HepG2 (cell line): ENCODE measurements at regions not wholly inside any gene's neighbourhood (a gene's known extent, or its start where the extent isn't known, plus 50 kb on each side); places are given as distances from the start of the nearest gene placed in this dataset.

Source experiments
- ATAC-seq: fragments of 200-7000 bp; cut with Tn5 transposase; 3 replicates; pipeline ENCODE4 v1.9.1; 2020; ENCODE audit warnings: mild to moderate bottlenecking, moderate library complexity
- BruUV-seq: library from RNA; stranded (reverse); fragments of 400-500 nt; replicated peaks from 2 replicates; lab custom pipeline; 2021; lab: Mats Ljungman, UMichigan
- CTCF ChIA-PET: fragments of 300-600 bp; formaldehyde crosslinking; extraction: SDS; loops from one replicate; lab custom pipeline; 2021; ENCODE audit warnings: low total read pairs, inconsistent platforms, low intra/inter-chr PET ratio; lab: Yijun Ruan, JAX
- POLR2A ChIA-PET: fragments of 350-600 bp; sonication (Branson Sonifier 250); formaldehyde crosslinking; loops from one replicate; lab custom pipeline; 2020; ENCODE audit warnings: antibody characterized with exemption, inconsistent platforms; lab: Yijun Ruan, JAX
- DNase-seq: peaks from one replicate; pipeline ENCODE4 v3.0.0-alpha.2; 2015; ENCODE audit warnings: low spot score
- FAIRE-seq: peaks from 3 replicates; lab custom pipeline; 2011; peaks lifted over from hg19 to GRCh38; lab: Jason Lieb, UNC
- H2AFZ ChIP-seq: one replicate; pipeline ENCODE4 v1.6.1; 2011; ENCODE audit warnings: low read length, inconsistent platforms
- H3K27ac ChIP-seq: fragments of 300-600 bp; 3 replicates; pipeline ENCODE4 v1.8.0; 2011; ENCODE audit warnings: mixed run types, mild to moderate bottlenecking, mixed read lengths, low read length, inconsistent platforms; ENCODE audit not compliant: insufficient read depth; ENCODE audit errors: extremely low read length
- H3K27me3 ChIP-seq, 2 experiments: fragments of 200-600 bp in 1 of 2; 2 replicates in 1 of 2; 3 replicates in 1 of 2; pipeline versions ENCODE4 v1.6.0 to v1.8.0; 2011; ENCODE audit warnings: low read length in 2 of 2, mild to moderate bottlenecking in 2 of 2, moderate library complexity in 2 of 2, inconsistent platforms in 1 of 2; ENCODE audit not compliant: insufficient read depth in 2 of 2, control insufficient read depth in 1 of 2
- H3K36me3 ChIP-seq, 2 experiments: fragments of 200-600 bp in 1 of 2; replicated peaks in 1 of 2; 2 replicates in 1 of 2; 3 replicates in 1 of 2; pipeline versions ENCODE4 v1.5.1 to v1.8.0; 2011; ENCODE audit warnings: low read length in 2 of 2, inconsistent platforms in 1 of 2; ENCODE audit not compliant: insufficient read depth in 2 of 2, control insufficient read depth in 1 of 2
- H3K4me1 ChIP-seq: 2 replicates; pipeline ENCODE4 v1.5.1; 2012; ENCODE audit warnings: low read length, inconsistent platforms; ENCODE audit not compliant: insufficient read depth
- H3K4me2 ChIP-seq: 2 replicates; pipeline ENCODE4 v1.6.0; 2011; ENCODE audit warnings: low read depth, low read length, inconsistent platforms
- H3K4me3 ChIP-seq, 3 experiments: fragments of 200-600 bp in 1 of 3; sonication (generic), shearing (Covaris generic) in 1 of 3; replicated peaks in 1 of 3; 2 replicates each; pipeline ENCODE4 v1.5.1; 2011 to 2016; ENCODE audit warnings: low read length in 3 of 3, inconsistent platforms in 2 of 3, low read depth in 2 of 3, mild to moderate bottlenecking in 2 of 3, control low read depth in 1 of 3, mixed read lengths in 1 of 3; ENCODE audit not compliant: insufficient read depth in 1 of 3
- H3K79me2 ChIP-seq: one replicate; pipeline ENCODE4 v1.6.1; 2011; ENCODE audit warnings: low read length, inconsistent platforms; ENCODE audit not compliant: insufficient read depth
- H3K9ac ChIP-seq: 2 replicates; pipeline ENCODE4 v1.6.0; 2011; ENCODE audit warnings: mild to moderate bottlenecking, low read depth, low read length, inconsistent platforms; ENCODE audit not compliant: insufficient read depth
- H3K9me3 ChIP-seq: 2 replicates; pipeline ENCODE4 v1.5.1; 2012; ENCODE audit warnings: mild to moderate bottlenecking, low read length
- H4K20me1 ChIP-seq: 2 replicates; pipeline ENCODE4 v1.6.0; 2011; ENCODE audit warnings: inconsistent platforms, mild to moderate bottlenecking, low read length, moderate library complexity; ENCODE audit not compliant: insufficient read depth
- FOXK1 ChIP-seq: sonication (generic); formaldehyde crosslinking; IDR thresholded peaks from 2 replicates; pipeline ENCODE4 v1.4.0; 2020; ENCODE audit warnings: low read depth, missing genetic modification reagents, borderline replicate concordance
- MIXL1 ChIP-seq: IDR thresholded peaks from 2 replicates; pipeline ENCODE4 v1.6.1; 2016
- PHF8 ChIP-seq: sonication (generic); formaldehyde crosslinking; IDR thresholded peaks from 2 replicates; pipeline ENCODE4 v1.5.0; 2020; ENCODE audit warnings: missing genetic modification reagents
- PITX1 ChIP-seq: sonication (generic); formaldehyde crosslinking; IDR thresholded peaks from 2 replicates; pipeline ENCODE4 v1.5.1; 2020; ENCODE audit warnings: mild to moderate bottlenecking, missing genetic modification reagents
- RBFOX2 ChIP-seq: fragments of 200-400 bp; formaldehyde crosslinking; IDR thresholded peaks from 2 replicates; pipeline ENCODE4 v1.6.1; 2017; ENCODE audit warnings: low read depth, mild to moderate bottlenecking, low read length
- ZFP36L2 ChIP-seq: sonication (generic); formaldehyde crosslinking; IDR thresholded peaks from 2 replicates; pipeline ENCODE4 v1.4.0; 2020; ENCODE audit warnings: missing genetic modification reagents
- ZMYM2 ChIP-seq: sonication (generic); formaldehyde crosslinking; IDR thresholded peaks from 2 replicates; pipeline ENCODE4 v1.8.0; 2022; ENCODE audit warnings: mild to moderate bottlenecking, missing genetic modification reagents
- ZNF180 ChIP-seq: sonication (generic); formaldehyde crosslinking; IDR thresholded peaks from 2 replicates; pipeline ENCODE4 v1.4.0; 2020; ENCODE audit warnings: low read depth, missing genetic modification reagents, borderline replicate concordance
- ZNF616 ChIP-seq: sonication (generic); formaldehyde crosslinking; IDR thresholded peaks from 2 replicates; pipeline ENCODE4 v1.5.0; 2020; ENCODE audit warnings: low read depth, mild to moderate bottlenecking, missing genetic modification reagents
- ZNF768 ChIP-seq: sonication (generic); formaldehyde crosslinking; IDR thresholded peaks from 2 replicates; pipeline ENCODE4 v1.4.0; 2020; ENCODE audit warnings: missing genetic modification reagents
- ZSCAN21 ChIP-seq: sonication (generic); formaldehyde crosslinking; IDR thresholded peaks from 2 replicates; pipeline ENCODE4 v1.8.0; 2022; ENCODE audit warnings: mild to moderate bottlenecking, missing genetic modification reagents, moderate library complexity, borderline replicate concordance
- ZZZ3 ChIP-seq: sonication (generic); formaldehyde crosslinking; IDR thresholded peaks from 2 replicates; pipeline ENCODE4 v1.4.0; 2020; ENCODE audit warnings: missing genetic modification reagents, mild to moderate bottlenecking, borderline replicate concordance
- WGBS: methylation state at CpG from one replicate; pipeline ENCODE4 v1.1.6; 2017; ENCODE audit warnings: low lambda C conversion rate; 5-methylcytosine and 5-hydroxymethylcytosine counted together
- in situ Hi-C: cut with HindIII; loops from 2 replicates; pipeline ENCODE4 v1.10.0; 2017; ENCODE audit warnings: low pct_unique_long_range_greater_than_20kb; ENCODE audit not compliant: extremely low pct_ligation_motif_present
- intact Hi-C: fragments of 100-400 bp; cut with micrococcal nuclease; formaldehyde crosslinking; loops from one replicate; pipeline ENCODE4 v1.10.0; 2022; ENCODE audit not compliant: unreplicated experiment
- TF ChIP-seq, protein P1 (sequence below): sonication (generic); formaldehyde crosslinking; IDR thresholded peaks from 2 replicates; pipeline ENCODE4 v1.4.0; 2020; ENCODE audit warnings: missing genetic modification reagents
- TF ChIP-seq, protein P2 (sequence below): sonication (generic); formaldehyde crosslinking; IDR thresholded peaks from 2 replicates; pipeline ENCODE4 v1.4.0; 2020; ENCODE audit warnings: missing genetic modification reagents
- TF ChIP-seq, protein P3 (sequence below): sonication (generic); formaldehyde crosslinking; IDR thresholded peaks from 2 replicates; pipeline ENCODE4 v1.8.1; 2023; ENCODE audit warnings: mild to moderate bottlenecking, moderate library complexity, missing genetic modification reagents
- TF ChIP-seq, protein P4 (sequence below): sonication (generic); formaldehyde crosslinking; IDR thresholded peaks from 2 replicates; pipeline ENCODE4 v1.8.0; 2023; ENCODE audit warnings: mild to moderate bottlenecking, missing genetic modification reagents

DNA sequence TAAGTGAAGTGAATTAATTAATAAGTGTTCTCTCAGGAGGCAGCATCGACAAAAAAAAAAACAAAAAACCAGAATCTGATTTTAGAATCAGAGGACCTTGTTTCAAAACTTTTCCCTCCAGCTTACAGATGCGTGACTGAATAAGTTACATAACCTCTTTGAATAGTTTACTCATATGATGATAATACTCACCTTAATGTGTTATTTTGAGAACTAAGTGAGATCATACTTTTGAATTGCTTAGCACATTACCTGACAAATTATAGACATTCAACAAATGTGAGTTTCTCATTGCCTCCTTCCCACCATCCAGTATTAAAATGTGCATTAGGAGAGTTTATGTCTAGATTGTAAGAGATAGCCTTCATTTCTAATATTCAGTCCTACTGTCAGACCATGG lies 94.0 kb downstream of the SOX2 start (continued):
- no peak for TF ChIP-seq ZMYM2 (CRISPR knock-in tag)
- TF ChIP-seq ZFP36L2 (CRISPR knock-in tag), result no peak
- no peak for TF ChIP-seq FOXK1 (CRISPR knock-in tag)
- TF ChIP-seq, protein P1, sequence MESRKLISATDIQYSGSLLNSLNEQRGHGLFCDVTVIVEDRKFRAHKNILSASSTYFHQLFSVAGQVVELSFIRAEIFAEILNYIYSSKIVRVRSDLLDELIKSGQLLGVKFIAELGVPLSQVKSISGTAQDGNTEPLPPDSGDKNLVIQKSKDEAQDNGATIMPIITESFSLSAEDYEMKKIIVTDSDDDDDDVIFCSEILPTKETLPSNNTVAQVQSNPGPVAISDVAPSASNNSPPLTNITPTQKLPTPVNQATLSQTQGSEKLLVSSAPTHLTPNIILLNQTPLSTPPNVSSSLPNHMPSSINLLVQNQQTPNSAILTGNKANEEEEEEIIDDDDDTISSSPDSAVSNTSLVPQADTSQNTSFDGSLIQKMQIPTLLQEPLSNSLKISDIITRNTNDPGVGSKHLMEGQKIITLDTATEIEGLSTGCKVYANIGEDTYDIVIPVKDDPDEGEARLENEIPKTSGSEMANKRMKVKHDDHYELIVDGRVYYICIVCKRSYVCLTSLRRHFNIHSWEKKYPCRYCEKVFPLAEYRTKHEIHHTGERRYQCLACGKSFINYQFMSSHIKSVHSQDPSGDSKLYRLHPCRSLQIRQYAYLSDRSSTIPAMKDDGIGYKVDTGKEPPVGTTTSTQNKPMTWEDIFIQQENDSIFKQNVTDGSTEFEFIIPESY (CRISPR knock-in tag), result no peak
- no peak for TF ChIP-seq ZNF768
- TF ChIP-seq, protein P2, sequence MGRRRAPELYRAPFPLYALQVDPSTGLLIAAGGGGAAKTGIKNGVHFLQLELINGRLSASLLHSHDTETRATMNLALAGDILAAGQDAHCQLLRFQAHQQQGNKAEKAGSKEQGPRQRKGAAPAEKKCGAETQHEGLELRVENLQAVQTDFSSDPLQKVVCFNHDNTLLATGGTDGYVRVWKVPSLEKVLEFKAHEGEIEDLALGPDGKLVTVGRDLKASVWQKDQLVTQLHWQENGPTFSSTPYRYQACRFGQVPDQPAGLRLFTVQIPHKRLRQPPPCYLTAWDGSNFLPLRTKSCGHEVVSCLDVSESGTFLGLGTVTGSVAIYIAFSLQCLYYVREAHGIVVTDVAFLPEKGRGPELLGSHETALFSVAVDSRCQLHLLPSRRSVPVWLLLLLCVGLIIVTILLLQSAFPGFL (CRISPR knock-in tag), result no peak
- TF ChIP-seq PHF8, result no peak
- TF ChIP-seq, all 625 proteins: peak for 0

DNA sequence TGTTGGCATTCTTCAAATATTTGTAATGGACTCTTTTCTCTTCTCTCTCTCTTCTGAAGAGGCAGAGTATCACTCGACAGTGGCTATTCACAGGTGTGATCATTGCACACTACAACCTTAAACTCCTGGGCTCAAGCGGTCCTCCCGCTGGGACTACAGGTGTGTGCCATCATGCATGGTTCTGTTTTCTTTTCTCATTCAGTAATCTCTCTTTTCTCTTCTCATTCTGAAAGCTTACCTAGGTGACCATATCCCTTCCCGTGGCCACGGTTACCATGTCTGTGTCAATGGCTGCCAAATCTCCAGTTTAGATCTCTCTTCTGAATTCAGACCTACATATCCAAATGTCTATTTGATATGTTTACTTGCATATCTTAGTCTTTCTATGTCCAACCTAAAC lies 96.3 kb downstream of the SOX2 start:
- Histone ChIP-seq H3K79me2 (no peaks in the 10 kb centered on the region), H4K20me1 (no peaks in the 10 kb centered on the region), H3K36me3 (no peaks in the 10 kb centered on the region), H3K27ac (no peak overlapping the region), H3K4me3 (no peak overlapping the region), H3K9me3 (no peaks in the 10 kb centered on the region), H3K4me1 (no peaks in the 10 kb centered on the region), H3K27me3 (no peaks in the 10 kb centered on the region; a peak in 1 of 5 replicates), H2AFZ (no peak overlapping the region), H3K9ac (no peak overlapping the region), H3K4me2 (no peak overlapping the region)
- intact Hi-C loops, result no loop called here
- no TSS peak for BruUV-seq
- no peak for DNase-seq
- ChIA-PET POLR2A (no interaction called here), CTCF (no interaction called here)
- ATAC-seq, result no peak
- WGBS, result 40% methylated on average over 5 of the region's 5 CpGs
- FAIRE-seq, result no peak
- in situ Hi-C loops, result no loop called here
- TF ChIP-seq PITX1 (CRISPR knock-in tag) (no peak), ZNF180 (CRISPR knock-in tag) (no peak), RBFOX2 (no peak), ZSCAN21 (CRISPR knock-in tag) (no peak), MIXL1 (no peak), ZNF616 (CRISPR knock-in tag) (no peak), ZZZ3 (CRISPR knock-in tag) (no peak)
- TF ChIP-seq, protein P3, sequence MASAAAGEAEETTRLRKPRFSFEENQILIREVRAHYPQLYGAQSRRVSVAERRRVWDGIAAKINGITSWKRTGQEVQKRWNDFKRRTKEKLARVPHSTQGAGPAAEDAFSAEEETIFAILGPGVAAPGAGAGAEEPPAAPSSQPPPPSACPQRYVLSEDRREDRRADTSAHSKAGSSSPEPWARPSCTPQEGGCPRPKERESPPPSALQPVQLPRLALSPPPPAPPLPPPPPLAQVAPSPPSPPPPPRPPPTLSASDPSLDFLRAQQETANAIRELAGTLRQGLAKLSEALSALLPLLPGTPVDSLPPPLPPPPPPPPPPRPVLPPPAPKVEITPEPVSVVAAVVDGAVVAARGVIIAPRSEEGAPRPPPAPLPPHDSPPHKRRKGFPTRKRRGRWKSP (CRISPR knock-in tag), result no peak
- TF ChIP-seq, protein P4, sequence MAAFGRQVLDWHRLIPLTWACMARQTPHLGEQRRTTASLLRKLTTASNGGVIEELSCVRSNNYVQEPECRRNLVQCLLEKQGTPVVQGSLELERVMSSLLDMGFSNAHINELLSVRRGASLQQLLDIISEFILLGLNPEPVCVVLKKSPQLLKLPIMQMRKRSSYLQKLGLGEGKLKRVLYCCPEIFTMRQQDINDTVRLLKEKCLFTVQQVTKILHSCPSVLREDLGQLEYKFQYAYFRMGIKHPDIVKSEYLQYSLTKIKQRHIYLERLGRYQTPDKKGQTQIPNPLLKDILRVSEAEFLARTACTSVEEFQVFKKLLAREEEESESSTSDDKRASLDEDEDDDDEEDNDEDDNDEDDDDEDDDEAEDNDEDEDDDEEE (CRISPR knock-in tag), result no peak
